ENCODE measurements at regions not wholly inside any gene's neighbourhood (a gene's known extent, or its start where the extent isn't known, plus 50 kb on each side); places are given as distances from the start of the nearest gene placed in this dataset.

DNA sequence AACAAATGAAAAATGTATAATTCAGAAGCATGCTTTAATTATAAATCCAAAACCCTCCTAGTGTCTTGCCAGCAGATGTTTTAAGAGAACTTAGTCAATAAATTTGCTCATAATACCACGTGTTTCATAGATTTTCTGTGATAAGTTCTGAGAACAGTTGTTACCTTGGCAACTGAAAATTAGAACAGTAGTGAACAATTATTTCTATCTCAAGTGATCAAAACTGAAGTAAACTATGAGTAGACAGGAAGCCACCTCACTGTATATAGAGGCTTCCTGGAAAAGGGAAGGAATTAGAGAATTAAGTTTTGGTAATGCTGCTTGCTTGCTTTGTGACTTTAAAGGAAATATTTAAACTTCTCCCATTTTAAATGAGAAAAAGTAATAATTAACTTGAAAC, 266.0 kb upstream of the ANO3 start:
- no peak for DNase-seq (ENCODE audit: low read depth)
- no peak overlapping the region for H3K4me3 ChIP-seq (ENCODE audit: low read depth, low read length)
- TF ChIP-seq, protein P1, sequence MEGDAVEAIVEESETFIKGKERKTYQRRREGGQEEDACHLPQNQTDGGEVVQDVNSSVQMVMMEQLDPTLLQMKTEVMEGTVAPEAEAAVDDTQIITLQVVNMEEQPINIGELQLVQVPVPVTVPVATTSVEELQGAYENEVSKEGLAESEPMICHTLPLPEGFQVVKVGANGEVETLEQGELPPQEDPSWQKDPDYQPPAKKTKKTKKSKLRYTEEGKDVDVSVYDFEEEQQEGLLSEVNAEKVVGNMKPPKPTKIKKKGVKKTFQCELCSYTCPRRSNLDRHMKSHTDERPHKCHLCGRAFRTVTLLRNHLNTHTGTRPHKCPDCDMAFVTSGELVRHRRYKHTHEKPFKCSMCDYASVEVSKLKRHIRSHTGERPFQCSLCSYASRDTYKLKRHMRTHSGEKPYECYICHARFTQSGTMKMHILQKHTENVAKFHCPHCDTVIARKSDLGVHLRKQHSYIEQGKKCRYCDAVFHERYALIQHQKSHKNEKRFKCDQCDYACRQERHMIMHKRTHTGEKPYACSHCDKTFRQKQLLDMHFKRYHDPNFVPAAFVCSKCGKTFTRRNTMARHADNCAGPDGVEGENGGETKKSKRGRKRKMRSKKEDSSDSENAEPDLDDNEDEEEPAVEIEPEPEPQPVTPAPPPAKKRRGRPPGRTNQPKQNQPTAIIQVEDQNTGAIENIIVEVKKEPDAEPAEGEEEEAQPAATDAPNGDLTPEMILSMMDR (IDR thresholded peaks at IDR 0.05; ENCODE audit: control insufficient read depth, extremely low read depth, insufficient read depth): no peak

DNA sequence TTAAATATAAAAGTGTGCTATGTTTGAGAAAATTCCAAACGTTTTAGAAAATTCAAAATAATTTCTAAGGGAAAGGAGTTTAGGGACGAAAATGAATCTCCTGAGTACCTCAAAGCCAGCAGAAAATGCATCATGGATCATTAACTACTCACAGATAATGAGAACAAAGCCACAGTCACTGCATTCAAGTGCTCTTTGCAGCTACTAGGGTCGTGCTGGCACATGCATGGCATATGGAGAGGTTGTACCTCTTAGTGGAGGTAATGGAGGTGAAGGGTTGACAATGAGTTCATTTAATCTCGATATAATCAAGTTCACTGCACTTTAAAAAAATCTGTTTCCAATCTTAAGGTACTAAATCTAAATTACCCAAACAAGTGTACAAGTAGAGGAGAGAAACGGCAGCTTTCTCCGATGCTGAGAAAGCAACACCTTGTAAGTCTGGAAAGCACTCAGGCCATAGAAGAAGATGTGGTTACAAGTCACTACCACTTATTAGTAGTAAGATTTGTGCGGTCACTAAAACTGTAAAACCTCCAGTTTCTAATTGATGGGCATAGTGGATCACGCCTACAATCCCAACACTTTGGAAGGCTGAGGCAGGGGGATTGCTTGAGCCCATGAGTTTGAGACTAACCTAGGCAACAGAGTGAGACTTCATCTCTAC, 261.1 kb upstream of the ANO3 start:
- H3K4me3 ChIP-seq (ENCODE audit: low read depth, low read length): no peak overlapping the region
- no peak for DNase-seq (ENCODE audit: low read depth)
- TF ChIP-seq, protein P1 (IDR thresholded peaks at IDR 0.05; ENCODE audit: control insufficient read depth, extremely low read depth, insufficient read depth): no peak

DNA sequence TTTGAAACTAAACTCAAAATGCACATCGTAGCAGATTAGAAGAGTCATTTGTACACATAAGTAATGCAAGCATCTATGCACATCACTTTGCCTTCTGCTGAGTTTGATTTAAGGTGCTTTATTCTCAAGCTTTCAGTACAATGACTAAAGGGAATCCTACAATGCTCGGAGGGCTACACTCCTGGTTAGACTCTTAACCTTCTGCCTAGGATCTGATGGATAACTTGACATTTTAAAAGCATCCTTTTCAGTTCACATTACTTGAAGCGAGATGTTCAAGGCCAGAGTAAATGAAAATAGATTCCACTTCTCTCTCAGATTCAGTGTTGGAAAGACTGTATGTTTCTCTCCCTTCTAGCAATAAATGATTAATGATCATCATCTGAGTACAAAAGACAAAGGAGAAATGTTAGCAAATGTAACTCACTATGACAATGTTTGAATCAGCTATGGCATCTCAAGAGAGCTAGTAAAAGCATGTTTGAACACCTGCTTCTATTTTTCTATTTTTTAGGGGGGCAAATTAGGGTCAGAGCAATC, 259.2 kb upstream of the ANO3 start:
- H3K4me3 ChIP-seq (ENCODE audit: low read depth, low read length): no peak overlapping the region
- TF ChIP-seq, protein P1 (IDR thresholded peaks at IDR 0.05; ENCODE audit: control insufficient read depth, extremely low read depth, insufficient read depth): no peak
- no peak for DNase-seq (ENCODE audit: low read depth)

DNA sequence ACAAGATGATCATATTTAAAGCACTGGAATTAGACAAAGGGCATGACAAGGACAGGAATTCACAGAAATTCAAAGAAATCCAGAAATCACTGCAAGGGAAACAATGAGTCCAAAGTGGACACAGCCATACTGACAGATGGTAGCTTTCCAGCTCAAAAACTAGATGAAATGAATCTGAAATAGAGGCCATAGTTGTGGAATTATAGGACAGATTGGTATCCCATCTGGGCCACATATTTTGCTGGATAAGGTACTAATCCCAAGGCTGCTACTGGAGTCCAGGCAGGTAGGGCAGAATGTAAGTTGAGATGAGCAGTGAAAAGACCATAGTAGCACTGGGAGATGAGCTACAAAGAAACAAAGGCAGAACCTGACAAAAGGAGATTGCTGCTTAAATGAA, 258.3 kb upstream of the ANO3 start:
- DNase-seq (ENCODE audit: low read depth): no peak
- TF ChIP-seq, protein P1 (IDR thresholded peaks at IDR 0.05; ENCODE audit: control insufficient read depth, extremely low read depth, insufficient read depth): no peak
- H3K4me3 ChIP-seq (ENCODE audit: low read depth, low read length): no peak overlapping the region

DNA sequence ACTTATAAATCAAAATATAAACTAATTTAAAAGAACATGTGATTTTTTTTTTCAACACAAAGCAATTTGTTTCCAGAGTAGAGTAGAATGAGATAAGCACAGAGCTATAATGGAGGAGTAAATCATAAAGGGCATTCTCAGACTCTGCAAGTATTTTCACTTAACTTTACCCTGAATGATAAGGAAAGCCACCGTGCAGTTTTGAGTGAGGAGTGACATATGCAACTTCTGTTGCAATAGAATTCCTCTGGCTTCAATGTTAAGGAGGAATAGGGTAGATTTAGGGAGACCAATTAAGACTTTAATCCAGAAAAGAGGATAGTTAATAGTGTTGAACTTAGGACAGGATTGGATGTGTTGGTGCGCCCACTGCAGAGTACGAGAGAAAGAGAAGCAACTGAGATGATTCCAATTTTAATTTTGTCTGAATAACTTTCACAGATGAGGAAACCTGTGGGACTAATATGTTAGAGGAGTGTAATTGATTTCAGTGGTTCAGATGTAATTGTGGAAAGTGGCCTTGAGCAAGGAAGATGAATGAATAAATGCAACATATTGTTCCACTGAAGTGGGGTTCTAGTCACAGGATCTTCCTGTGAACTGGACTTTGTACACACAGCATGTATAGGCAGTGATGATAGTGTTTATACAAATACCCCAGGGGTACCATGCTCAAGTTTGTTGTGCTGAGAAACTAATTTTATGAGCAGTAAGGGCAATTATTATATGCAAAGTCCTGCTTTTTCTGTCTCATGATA, 255.5 kb upstream of the ANO3 start:
- no peak for DNase-seq (ENCODE audit: low read depth)
- TF ChIP-seq, protein P1 (IDR thresholded peaks at IDR 0.05; ENCODE audit: control insufficient read depth, extremely low read depth, insufficient read depth): no peak
- no peak overlapping the region for H3K4me3 ChIP-seq (ENCODE audit: low read depth, low read length)

DNA sequence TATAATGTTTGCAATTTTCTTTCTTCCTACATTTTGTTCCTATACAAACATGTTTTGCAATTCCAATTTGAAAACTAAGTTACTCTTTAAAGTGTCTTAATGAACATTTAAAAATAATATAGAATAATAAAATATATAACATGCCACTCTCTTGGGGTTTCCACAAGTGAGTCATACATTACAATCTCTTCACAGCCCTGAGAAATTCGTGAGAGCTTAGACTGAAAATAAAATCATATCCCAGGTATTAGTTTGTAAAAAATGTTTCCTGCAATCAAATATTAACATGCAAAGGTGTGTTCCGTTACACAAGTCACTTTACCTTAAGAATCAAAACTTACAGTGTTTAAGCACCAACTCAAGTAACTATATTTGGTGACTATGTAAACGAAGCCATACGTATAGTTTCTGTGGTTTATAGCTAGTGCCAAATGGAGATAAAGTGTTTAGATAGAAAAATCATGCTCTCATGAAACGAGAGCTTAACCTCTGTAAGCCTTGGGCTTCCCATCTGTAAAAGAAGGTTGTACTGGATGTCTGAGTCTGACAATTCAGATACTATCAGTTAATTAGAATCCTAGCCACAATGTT, 253.6 kb upstream of the ANO3 start:
- H3K4me3 ChIP-seq (ENCODE audit: low read depth, low read length): no peak overlapping the region
- no peak for DNase-seq (ENCODE audit: low read depth)
- TF ChIP-seq, protein P1 (IDR thresholded peaks at IDR 0.05; ENCODE audit: control insufficient read depth, extremely low read depth, insufficient read depth): no peak

Measured in LNCaP clone FGC (cell line).